Stimulated activated naive B cell treated with anti-CD40 and anti-IgM and Interleukin-4, amounts not matched to agents 10 μg/mL and 1 μg/mL and 100 μg/mL, for 72 hours (primary cell): ENCODE measurements at regions not wholly inside any gene's neighbourhood (a gene's known extent, or its start where the extent isn't known, plus 50 kb on each side); places are given as distances from the start of the nearest gene placed in this dataset.
A peak's percentile ranks its signal among the peaks of the same experiment; 100 is the strongest.

Experiments used
- ATAC-seq, 2 donors: fragments of 150-1000 bp; cut with Tn5 transposase; replicated peaks; 2 replicates each; pipeline ENCODE4 v1.10.0; 2021; ENCODE audit warnings: moderate library complexity in 1 of 2
- DNase-seq: peaks from one replicate; pipeline ENCODE4 v3.0.0; 2021
- H3K27ac Mint-ChIP-seq: one replicate; pipeline ENCODE4 v1.8.0; 2022; ENCODE audit warnings: mild to moderate bottlenecking, mixed read lengths
- H3K27me3 Mint-ChIP-seq, 2 donors: one replicate each; pipeline ENCODE4 v1.8.0; 2022; ENCODE audit warnings: mixed read lengths in 2 of 2
- H3K36me3 Mint-ChIP-seq, 2 donors: one replicate each; pipeline ENCODE4 v1.8.0; 2022; ENCODE audit warnings: mixed read lengths in 2 of 2, mild to moderate bottlenecking in 1 of 2
- H3K4me1 Mint-ChIP-seq, 2 donors: one replicate each; pipeline ENCODE4 v1.8.0; 2022; ENCODE audit warnings: mixed read lengths in 2 of 2, mild to moderate bottlenecking in 1 of 2
- H3K4me3 Mint-ChIP-seq, 2 donors: one replicate each; pipeline ENCODE4 v1.8.0; 2022; ENCODE audit warnings: mild to moderate bottlenecking in 2 of 2, mixed read lengths in 2 of 2, moderate library complexity in 1 of 2
- H3K9me3 Mint-ChIP-seq, 2 donors: one replicate each; pipeline ENCODE4 v1.8.0; 2022; ENCODE audit warnings: mixed read lengths in 2 of 2, mild to moderate bottlenecking in 1 of 2

DNA sequence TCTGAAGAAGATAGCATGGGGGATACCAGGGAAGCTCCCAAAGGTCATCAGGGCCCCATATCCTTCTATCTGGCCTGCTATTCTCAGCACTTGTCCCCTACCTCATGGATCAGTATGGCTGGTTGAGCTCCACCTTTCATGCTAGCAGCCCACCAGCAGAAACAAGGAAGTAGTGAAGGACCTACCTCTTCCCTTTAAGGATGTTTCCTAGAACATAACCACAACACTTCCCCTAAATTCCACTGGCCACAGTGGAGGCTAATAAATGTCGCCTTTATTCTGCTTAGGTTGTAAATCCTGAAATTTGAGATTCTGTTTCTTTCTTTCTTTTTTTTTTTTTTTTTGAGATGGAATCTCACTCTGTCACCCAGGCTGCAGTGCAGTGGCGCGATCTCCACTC is 128.6 kb upstream of the PARP11 start:
- no peak overlapping the region for H3K4me3 Mint-ChIP-seq
- H3K27me3 Mint-ChIP-seq = peaks cover 4 to 9% of the 10 kb centered on the region in 2 donors
- H3K36me3 Mint-ChIP-seq = peaks cover 0 to 4% of the 10 kb centered on the region in 2 donors
- H3K9me3 Mint-ChIP-seq = peaks cover 2 to 6% of the 10 kb centered on the region in 2 donors
- no peak for ATAC-seq
- no peaks in the 10 kb centered on the region for H3K4me1 Mint-ChIP-seq
- no peak overlapping the region for H3K27ac Mint-ChIP-seq
- DNase-seq = no peak

DNA sequence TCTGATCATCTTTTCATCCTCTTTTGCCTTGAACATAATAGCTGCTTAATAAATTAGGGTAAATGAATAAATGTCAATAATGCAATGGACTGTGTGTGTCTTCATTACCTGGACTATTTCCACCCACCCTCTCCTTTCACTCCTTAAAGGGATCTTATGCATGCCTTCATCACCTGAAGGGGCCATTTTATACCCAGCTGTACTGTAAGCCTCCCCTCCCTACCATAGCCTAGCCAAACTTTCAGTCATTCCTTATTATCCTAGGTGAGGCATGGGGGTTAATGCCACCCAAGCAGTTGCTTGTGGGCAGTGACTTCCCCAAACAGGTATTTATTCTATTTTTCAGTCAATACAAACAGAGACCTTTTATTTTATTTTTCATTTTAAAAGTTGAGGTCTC is 127.8 kb upstream of the PARP11 start:
- ATAC-seq (no peak), DNase-seq (no peak)
- peaks cover 4 to 11% of the 10 kb centered on the region in 2 donors for H3K27me3 Mint-ChIP-seq
- H3K4me1 Mint-ChIP-seq = no peaks in the 10 kb centered on the region
- H3K9me3 Mint-ChIP-seq = peaks cover 2 to 6% of the 10 kb centered on the region in 2 donors
- peaks cover 0 to 4% of the 10 kb centered on the region in 2 donors for H3K36me3 Mint-ChIP-seq
- H3K27ac Mint-ChIP-seq = no peak overlapping the region
- no peak overlapping the region for H3K4me3 Mint-ChIP-seq

- no peak overlapping the region for H3K4me3 Mint-ChIP-seq
- peaks cover 4 to 11% of the 10 kb centered on the region in 2 donors for H3K27me3 Mint-ChIP-seq
- H3K36me3 Mint-ChIP-seq = peaks cover 0 to 4% of the 10 kb centered on the region in 2 donors
- DNase-seq (no peak), ATAC-seq (no peak)
- H3K4me1 Mint-ChIP-seq = no peaks in the 10 kb centered on the region
- no peak overlapping the region for H3K27ac Mint-ChIP-seq
- peaks cover 2 to 6% of the 10 kb centered on the region in 2 donors for H3K9me3 Mint-ChIP-seq
These were observed 126.7 kb upstream of the PARP11 start for GRCh38 chr12:3999904-4000303.

DNA sequence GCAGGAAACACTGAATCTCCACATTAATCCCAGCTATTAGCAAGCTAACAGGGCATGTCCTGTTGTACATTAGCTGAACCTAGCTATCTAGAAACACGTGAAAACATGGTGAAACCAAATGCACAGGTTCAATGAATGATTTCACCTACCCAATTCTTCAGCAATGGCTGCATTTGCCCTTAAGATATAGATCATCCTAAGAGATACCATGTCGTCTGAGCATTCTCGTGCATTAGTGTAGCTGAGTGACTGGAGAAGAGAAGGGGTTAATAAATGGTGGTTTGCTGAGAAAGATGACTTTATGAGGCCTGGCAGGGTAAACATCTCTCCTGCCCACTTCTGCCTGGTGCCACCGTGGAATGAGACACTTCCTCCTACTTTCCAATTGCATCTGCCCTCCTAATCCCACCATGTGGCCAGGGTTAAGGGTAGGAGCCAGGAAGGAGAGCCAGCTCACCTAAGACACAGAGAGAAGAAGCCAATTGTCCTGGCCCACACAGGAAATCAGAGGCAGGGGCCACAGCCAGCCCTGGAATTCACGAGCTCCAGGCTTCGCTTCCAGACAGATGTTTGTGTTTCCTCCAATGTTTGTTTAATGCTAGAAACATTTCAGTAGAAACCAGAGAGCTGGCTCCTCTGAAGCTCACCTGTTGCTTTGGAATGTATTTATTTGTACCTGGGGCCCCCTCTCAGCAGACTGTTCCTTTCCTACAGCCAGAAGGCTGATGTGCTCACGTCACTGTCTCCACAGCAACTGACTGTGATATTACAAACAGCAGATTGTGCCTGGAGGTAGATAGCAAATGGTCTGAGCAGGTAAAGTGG is 126.0 kb upstream of the PARP11 start:
- H3K9me3 Mint-ChIP-seq = peaks cover 2 to 6% of the 10 kb centered on the region in 2 donors
- peaks cover 3 to 6% of the 10 kb centered on the region in 2 donors for H3K4me1 Mint-ChIP-seq
- no peak overlapping the region for H3K4me3 Mint-ChIP-seq
- H3K27me3 Mint-ChIP-seq = peaks cover 0 to 7% of the 10 kb centered on the region in 2 donors
- H3K27ac Mint-ChIP-seq = no peak overlapping the region
- ATAC-seq (no peak), DNase-seq (no peak)
- H3K36me3 Mint-ChIP-seq = peaks cover 0 to 4% of the 10 kb centered on the region in 2 donors

DNA sequence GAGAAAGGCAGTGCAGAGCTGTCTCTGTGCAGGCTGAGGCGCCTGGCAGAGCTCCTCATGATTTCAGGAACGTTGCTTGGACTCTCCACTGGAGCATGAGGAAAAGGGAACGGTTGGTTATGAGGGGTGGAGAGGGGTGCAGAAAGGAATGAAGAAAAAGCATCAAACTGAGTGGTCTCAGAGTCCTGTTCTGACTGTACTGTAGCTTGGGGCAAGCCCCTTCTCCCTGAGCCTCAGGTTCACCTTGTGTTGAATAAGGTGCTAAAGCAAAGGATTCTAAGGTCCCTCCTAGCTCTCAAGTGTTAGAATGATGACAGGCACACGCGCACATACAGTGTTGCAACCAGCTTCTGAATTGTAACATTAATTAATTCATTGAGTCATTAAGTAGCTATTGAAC is 125.2 kb upstream of the PARP11 start:
- H3K27me3 Mint-ChIP-seq = peaks cover 0 to 12% of the 10 kb centered on the region in 2 donors
- no peak overlapping the region for H3K27ac Mint-ChIP-seq
- no peak for ATAC-seq
- peaks cover 3 to 9% of the 10 kb centered on the region in 2 donors for H3K4me1 Mint-ChIP-seq
- H3K4me3 Mint-ChIP-seq = no peak overlapping the region
- peaks cover 0 to 4% of the 10 kb centered on the region in 2 donors for H3K36me3 Mint-ChIP-seq
- peaks cover 2 to 6% of the 10 kb centered on the region in 2 donors for H3K9me3 Mint-ChIP-seq
- no peak for DNase-seq

DNA sequence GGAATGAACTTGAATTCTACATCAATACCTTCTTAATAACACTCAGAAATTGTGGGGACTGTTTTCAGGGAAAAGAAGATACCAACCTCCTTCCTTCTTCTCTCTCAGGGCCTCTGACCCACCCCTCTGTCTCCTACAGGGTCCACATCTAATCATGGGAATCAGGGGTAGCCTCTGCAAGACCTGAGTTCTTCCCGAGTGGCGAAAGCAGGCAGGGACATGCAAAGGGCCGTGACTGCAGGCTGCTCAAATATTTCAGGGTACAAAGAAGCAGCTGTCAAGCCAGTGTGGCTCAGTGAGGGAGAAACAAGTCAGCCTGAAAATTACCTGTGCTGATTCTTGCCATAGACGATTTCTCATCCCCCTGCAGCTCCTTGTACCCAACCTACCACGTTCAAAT is 123.1 kb upstream of the PARP11 start:
- peaks cover 0 to 4% of the 10 kb centered on the region in 2 donors for H3K36me3 Mint-ChIP-seq
- ATAC-seq = no peak
- DNase-seq = no peak
- H3K27ac Mint-ChIP-seq = no peak overlapping the region
- peaks cover 3 to 22% of the 10 kb centered on the region in 2 donors for H3K4me1 Mint-ChIP-seq
- H3K4me3 Mint-ChIP-seq = no peak overlapping the region
- peaks cover 10 to 12% of the 10 kb centered on the region in 2 donors for H3K27me3 Mint-ChIP-seq
- peaks cover 2 to 6% of the 10 kb centered on the region in 2 donors for H3K9me3 Mint-ChIP-seq

DNA sequence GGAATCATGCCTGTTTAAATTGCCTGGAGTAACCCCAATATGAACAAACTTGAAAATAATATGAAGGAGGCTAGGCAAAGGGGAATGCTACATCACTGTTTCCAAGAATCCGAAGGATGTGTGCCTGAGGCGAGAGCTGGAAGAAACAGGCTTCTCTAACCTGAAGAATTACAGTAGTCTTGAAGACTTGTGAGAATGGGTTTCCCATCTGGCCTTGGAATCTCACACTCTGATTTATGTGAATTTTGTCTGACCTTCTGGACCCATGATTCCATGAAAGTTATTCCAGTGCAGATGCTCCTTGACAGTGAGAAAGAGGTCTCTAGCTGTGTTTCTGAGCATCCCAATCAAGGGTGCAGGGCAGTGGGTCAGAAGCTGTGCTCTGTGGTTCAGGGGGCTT is 122.1 kb upstream of the PARP11 start:
- Mint-ChIP-seq H3K4me3 (no peak overlapping the region), H3K9me3 (no peaks in the 10 kb centered on the region), H3K36me3 (no peaks in the 10 kb centered on the region), H3K27ac (no peak overlapping the region), H3K27me3 (peaks cover 10 to 12% of the 10 kb centered on the region in 2 donors), H3K4me1 (peaks cover 3 to 22% of the 10 kb centered on the region in 2 donors)
- DNase-seq = no peak
- ATAC-seq = no peak

- Mint-ChIP-seq H3K4me3 (no peak overlapping the region), H3K9me3 (no peaks in the 10 kb centered on the region), H3K4me1 (peaks cover 3 to 24% of the 10 kb centered on the region in 2 donors), H3K27ac (no peak overlapping the region), H3K36me3 (no peaks in the 10 kb centered on the region), H3K27me3 (peaks cover 10 to 12% of the 10 kb centered on the region in 2 donors)
- DNase-seq = no peak
- ATAC-seq = peak; percentile 51 to 56
These were observed 121.3 kb upstream of the PARP11 start for GRCh38 chr12:3994500-3994899.

GRCh38 chr12:3992945-3993344 is 119.7 kb upstream of the PARP11 start:
- Mint-ChIP-seq H3K4me1 (peaks cover 18 to 38% of the 10 kb centered on the region in 2 donors), H3K9me3 (no peaks in the 10 kb centered on the region)
- ATAC-seq = no peak

DNA sequence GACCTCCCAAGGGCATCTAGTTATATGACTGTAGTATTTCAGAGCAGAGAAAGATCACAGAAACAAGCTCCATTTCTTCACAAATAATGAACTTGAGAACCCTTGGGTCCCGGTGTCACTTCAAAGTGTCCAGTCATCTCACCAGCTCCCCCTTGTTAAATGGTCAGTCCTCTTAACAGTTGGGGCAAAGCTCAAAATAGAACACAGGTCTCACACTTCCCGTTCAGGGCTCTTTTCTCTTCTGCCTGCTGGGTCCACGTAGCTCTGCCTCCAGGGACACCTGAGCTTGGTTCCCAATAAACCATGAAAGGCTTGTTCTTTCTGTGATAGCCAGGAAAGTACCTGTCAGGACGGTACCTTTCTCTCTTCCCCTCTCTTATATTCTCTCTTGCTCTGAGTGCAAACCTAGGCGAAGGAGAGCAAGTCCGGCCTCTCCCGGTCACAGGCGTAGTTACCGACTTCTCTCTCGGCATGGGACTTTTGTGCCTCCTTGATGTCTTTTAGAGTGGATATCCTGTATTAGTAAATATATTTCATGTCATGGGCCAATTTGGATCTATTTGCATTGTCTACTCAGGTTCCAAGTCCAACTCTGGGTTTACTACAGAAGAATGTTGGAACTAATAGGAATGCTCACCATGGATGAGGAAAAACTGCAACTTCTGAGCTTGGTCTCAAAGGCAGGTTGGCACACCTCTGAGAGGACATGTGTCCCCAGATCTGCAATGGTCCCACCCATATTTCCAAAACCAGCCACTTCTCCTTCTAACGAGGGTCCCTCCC is 118.8 kb upstream of the PARP11 start:
- no peak for ATAC-seq
- H3K27me3 Mint-ChIP-seq = peaks cover 8 to 10% of the 10 kb centered on the region in 2 donors
- no peak overlapping the region for H3K27ac Mint-ChIP-seq
- H3K4me1 Mint-ChIP-seq = peaks cover 19 to 44% of the 10 kb centered on the region in 2 donors
- no peak for DNase-seq
- no peaks in the 10 kb centered on the region for H3K9me3 Mint-ChIP-seq
- no peaks in the 10 kb centered on the region for H3K36me3 Mint-ChIP-seq
- no peak overlapping the region for H3K4me3 Mint-ChIP-seq

More at GRCh38 chr12:3992945-3993344, 119.7 kb upstream of the PARP11 start:
- H3K27me3 Mint-ChIP-seq = peaks cover 8 to 10% of the 10 kb centered on the region in 2 donors
- DNase-seq = no peak
- no peak overlapping the region for H3K27ac Mint-ChIP-seq
- H3K36me3 Mint-ChIP-seq = no peaks in the 10 kb centered on the region
- no peak overlapping the region for H3K4me3 Mint-ChIP-seq

GRCh38 chr12:3990501-3991280 is 117.5 kb upstream of the PARP11 start:
- peaks cover 4 to 10% of the 10 kb centered on the region in 2 donors for H3K27me3 Mint-ChIP-seq
- DNase-seq = no peak
- no peak for ATAC-seq
- H3K36me3 Mint-ChIP-seq = no peaks in the 10 kb centered on the region
- peaks cover 20 to 47% of the 10 kb centered on the region in 2 donors for H3K4me1 Mint-ChIP-seq
- no peak overlapping the region for H3K4me3 Mint-ChIP-seq
- no peaks in the 10 kb centered on the region for H3K9me3 Mint-ChIP-seq
- H3K27ac Mint-ChIP-seq = no peak overlapping the region

DNA sequence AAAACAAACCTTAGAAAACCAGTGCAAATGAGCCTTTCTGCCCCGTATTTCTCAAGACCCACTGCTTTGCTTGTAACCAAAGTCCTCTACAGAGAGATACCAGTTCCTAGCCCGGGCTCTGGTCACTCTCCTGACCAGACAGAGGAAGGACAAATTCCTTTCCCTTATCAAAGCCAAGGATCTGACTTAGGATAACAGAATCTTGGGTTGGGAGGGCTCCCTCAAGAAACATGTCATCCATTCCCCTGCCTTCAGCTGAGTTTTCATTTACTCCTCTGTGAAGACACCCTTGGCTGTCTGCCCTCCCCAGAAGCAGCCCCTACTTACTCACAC is 116.0 kb upstream of the PARP11 start:
- H3K9me3 Mint-ChIP-seq = no peaks in the 10 kb centered on the region
- ATAC-seq (no peak), DNase-seq (no peak)
- peaks cover 4 to 10% of the 10 kb centered on the region in 2 donors for H3K27me3 Mint-ChIP-seq
- no peak overlapping the region for H3K27ac Mint-ChIP-seq
- H3K36me3 Mint-ChIP-seq = no peaks in the 10 kb centered on the region
- H3K4me1 Mint-ChIP-seq = peaks cover 17 to 40% of the 10 kb centered on the region in 2 donors
- no peak overlapping the region for H3K4me3 Mint-ChIP-seq

DNA sequence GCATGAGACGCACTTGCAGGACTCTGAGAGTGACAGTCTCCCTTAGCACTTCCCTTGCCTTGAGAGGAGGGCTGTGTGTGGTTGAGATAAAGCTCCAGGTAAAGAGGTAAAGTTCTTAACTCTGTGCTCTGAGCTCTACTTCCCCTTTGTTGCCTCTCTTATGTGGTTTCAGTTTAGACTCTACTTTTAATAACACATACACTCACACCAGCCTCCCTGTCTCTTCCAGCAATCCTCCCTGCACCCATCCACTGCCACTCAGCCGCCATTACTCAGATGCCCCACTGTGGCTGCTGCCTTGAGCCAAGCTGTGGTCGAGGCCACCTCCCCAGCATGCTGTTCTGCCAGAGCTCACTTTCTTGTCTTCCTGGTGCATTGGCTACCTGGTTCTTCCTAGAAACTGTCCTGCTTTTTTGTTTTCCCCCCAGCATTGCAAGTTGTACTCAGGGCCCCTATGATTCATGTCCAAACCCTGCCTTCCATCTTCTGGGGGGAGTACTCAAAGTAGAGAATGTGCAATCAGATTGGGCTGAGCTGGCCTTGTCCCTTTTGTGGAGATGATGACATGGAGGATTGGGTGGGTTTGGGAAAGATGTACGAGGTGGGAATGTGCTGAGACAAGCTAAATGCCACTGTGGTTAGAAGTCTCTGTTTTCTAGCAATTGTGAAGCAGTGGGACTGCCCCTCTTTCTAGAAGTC is 115.5 kb upstream of the PARP11 start:
- ATAC-seq (peak; percentile 96 to 98), DNase-seq (peak; percentile 21)
- no peaks in the 10 kb centered on the region for H3K9me3 Mint-ChIP-seq

More for the DNA sequence above, 115.5 kb upstream of the PARP11 start:
- Mint-ChIP-seq H3K36me3 (no peaks in the 10 kb centered on the region), H3K4me1 (peaks cover 17 to 38% of the 10 kb centered on the region in 2 donors), H3K27ac (peak overlapping the region; percentile 92), H3K4me3 (peak overlapping the region; percentile 10 to 27), H3K27me3 (peaks cover 1 to 10% of the 10 kb centered on the region in 2 donors)
